Spleen (tissue), 3 donors: ENCODE measurements at regions not wholly inside any gene's neighbourhood (a gene's known extent, or its start where the extent isn't known, plus 50 kb on each side); places are given as distances from the start of the nearest gene placed in this dataset.

Source experiments
- POLR2A ChIP-seq, 3 donors: fragments of 450-650 bp; IDR thresholded peaks; one replicate each; pipeline ENCODE4 v1.5.1; 2017; ENCODE audit warnings: antibody characterized with exemption in 3 of 3, mild to moderate bottlenecking in 1 of 3
- POLR2AphosphoS5 ChIP-seq, 3 donors: sonication (generic); formaldehyde crosslinking; IDR thresholded peaks; one replicate each; pipeline ENCODE4 v1.5.1; 2017; ENCODE audit warnings: antibody characterized with exemption in 3 of 3

GRCh38 chr13:85995788-85996418 is 196.7 kb upstream of the SLITRK6 start:
- TF ChIP-seq POLR2A (IDR thresholded peaks at IDR 0.05) (no peak), POLR2AphosphoS5 (IDR thresholded peaks at IDR 0.05) (no peak)
